H1 (cell line): ENCODE measurements at regions not wholly inside any gene's neighbourhood (a gene's known extent, or its start where the extent isn't known, plus 50 kb on each side); places are given as distances from the start of the nearest gene placed in this dataset.

Source experiments
- CTCF ChIA-PET: fragments of 300-600 bp; sonication (Branson Sonifier 250); formaldehyde crosslinking; loops from one replicate; lab custom pipeline; 2021; ENCODE audit not compliant: partially characterized antibody; lab: Charles Lee
- POLR2A ChIA-PET: fragments of 300-600 bp; sonication (Branson Sonifier 250); formaldehyde crosslinking; loops from one replicate; lab custom pipeline; 2021; ENCODE audit warnings: inconsistent platforms; ENCODE audit not compliant: partially characterized antibody; lab: Charles Lee
- DNase-seq, 2 experiments: peaks; one replicate each; pipeline versions ENCODE4 v3.0.0 to v3.0.0-alpha.2; 2010 to 2022; ENCODE audit warnings: low spot score in 2 of 2, low read depth in 1 of 2, mixed read lengths in 1 of 2
- FAIRE-seq: peaks from 2 replicates; lab custom pipeline; 2011; peaks lifted over from hg19 to GRCh38; lab: Jason Lieb, UNC
- H2AFZ ChIP-seq: 2 replicates; pipeline ENCODE4 v1.8.1; 2012; ENCODE audit warnings: low read length, inconsistent platforms
- H2AK5ac ChIP-seq: 2 replicates; pipeline ENCODE4 v1.6.1; 2013; ENCODE audit warnings: low read depth, low read length
- H2BK120ac ChIP-seq: replicated peaks from 2 replicates; pipeline ENCODE3; 2013; ENCODE audit warnings: low read depth, low read length, inconsistent platforms
- H2BK12ac ChIP-seq: 2 replicates; pipeline ENCODE4 v1.6.1; 2013; ENCODE audit warnings: low read depth, low read length
- H2BK15ac ChIP-seq: 2 replicates; pipeline ENCODE4 v1.6.1; 2013; ENCODE audit warnings: low read length
- H2BK20ac ChIP-seq: 2 replicates; pipeline ENCODE4 v1.6.1; 2013; ENCODE audit warnings: low read length
- H2BK5ac ChIP-seq: 2 replicates; pipeline ENCODE4 v1.6.1; 2013; ENCODE audit warnings: low read depth, low read length
- H3K14ac ChIP-seq: 2 replicates; pipeline ENCODE4 v1.6.1; 2013; ENCODE audit warnings: inconsistent platforms; ENCODE audit not compliant: insufficient read length
- H3K18ac ChIP-seq: 2 replicates; pipeline ENCODE4 v1.6.1; 2013; ENCODE audit warnings: low read length; ENCODE audit errors: extremely low read depth
- H3K23ac ChIP-seq: 2 replicates; pipeline ENCODE4 v1.6.1; 2013; ENCODE audit warnings: inconsistent platforms; ENCODE audit not compliant: insufficient read length
- H3K23me2 ChIP-seq: 2 replicates; pipeline ENCODE4 v1.6.1; 2013; ENCODE audit warnings: low read depth, low read length
- H3K27ac ChIP-seq: 2 replicates; pipeline ENCODE4 v1.6.1; 2011; ENCODE audit warnings: low read depth, low read length, inconsistent platforms
- H3K27me3 ChIP-seq, 4 experiments: replicated peaks in 1 of 4; 1 replicate in 1 of 4; 2 replicates in 3 of 4; pipeline versions ENCODE4 v1.6.1 to v1.8.1; 2011 to 2013; ENCODE audit warnings: low read length in 3 of 4, mild to moderate bottlenecking in 3 of 4, inconsistent platforms in 2 of 4, mixed read lengths in 2 of 4, moderate library complexity in 1 of 4; ENCODE audit not compliant: control insufficient read depth in 3 of 4, insufficient read depth in 3 of 4; ENCODE audit errors: extremely low read depth in 1 of 4
- H3K36me3 ChIP-seq, 4 experiments: 2 replicates each; pipeline versions ENCODE4 v1.6.1 to v1.8.1; 2011 to 2013; ENCODE audit warnings: mild to moderate bottlenecking in 4 of 4, low read length in 3 of 4, moderate library complexity in 2 of 4, control low read depth in 1 of 4, inconsistent platforms in 1 of 4; ENCODE audit not compliant: insufficient read depth in 4 of 4, control insufficient read depth in 2 of 4
- H3K4ac ChIP-seq: replicated peaks from 2 replicates; pipeline ENCODE3; 2013; ENCODE audit warnings: low read length, low read depth, mixed read lengths, inconsistent platforms; ENCODE audit not compliant: insufficient read length
- H3K4me1 ChIP-seq, 4 experiments: replicated peaks in 1 of 4; 1 replicate in 1 of 4; 2 replicates in 3 of 4; pipeline versions ENCODE4 v1.6.1 to v1.8.1; 2011 to 2013; ENCODE audit warnings: low read length in 3 of 4, inconsistent platforms in 2 of 4, mixed read lengths in 1 of 4; ENCODE audit not compliant: insufficient read depth in 4 of 4, control insufficient read depth in 3 of 4
- H3K4me2 ChIP-seq, 2 experiments: 2 replicates each; pipeline versions ENCODE4 v1.6.1 to v1.8.1; 2011 to 2013; ENCODE audit warnings: low read depth in 2 of 2, low read length in 2 of 2, control low read depth in 1 of 2, inconsistent platforms in 1 of 2, mild to moderate bottlenecking in 1 of 2; ENCODE audit not compliant: insufficient read depth in 1 of 2
- H3K4me3 ChIP-seq, 4 experiments: fragments of 200-600, 300-600 bp in 1 of 4; sonication (generic), shearing (Covaris generic), sonication (Bioruptor Twin) in 1 of 4; 2 replicates each; pipeline versions ENCODE4 v1.5.1 to v1.8.1; 2011 to 2016; ENCODE audit warnings: low read length in 4 of 4, low read depth in 3 of 4, control low read depth in 2 of 4, inconsistent platforms in 2 of 4, mild to moderate bottlenecking in 2 of 4, mixed read lengths in 1 of 4, moderate library complexity in 1 of 4; ENCODE audit not compliant: insufficient read depth in 2 of 4; ENCODE audit errors: extremely low read depth in 1 of 4
- H3K56ac ChIP-seq: replicated peaks from 2 replicates; pipeline ENCODE3; 2013; ENCODE audit warnings: low read depth, mild to moderate bottlenecking, mixed read lengths, low read length, inconsistent platforms; ENCODE audit not compliant: insufficient read length
- H3K79me1 ChIP-seq: 2 replicates; pipeline ENCODE4 v1.6.1; 2013; ENCODE audit warnings: low read depth, low read length, control low read depth
- H3K79me2 ChIP-seq, 2 experiments: 2 replicates each; pipeline versions ENCODE4 v1.6.1 to v1.8.1; 2012 to 2013; ENCODE audit warnings: low read length in 2 of 2, mild to moderate bottlenecking in 2 of 2, inconsistent platforms in 1 of 2; ENCODE audit not compliant: insufficient read depth in 2 of 2, control insufficient read depth in 1 of 2
- H3K9ac ChIP-seq, 4 experiments: replicated peaks in 1 of 4; 1 replicate in 1 of 4; 2 replicates in 3 of 4; pipeline versions ENCODE4 v1.6.1 to v1.8.1; 2011 to 2013; ENCODE audit warnings: low read depth in 3 of 4, low read length in 3 of 4, control low read depth in 2 of 4, mild to moderate bottlenecking in 2 of 4, moderate library complexity in 2 of 4, inconsistent platforms in 1 of 4; ENCODE audit errors: extremely low read depth in 1 of 4
- H3K9me3 ChIP-seq, 2 experiments: 2 replicates each; pipeline versions ENCODE4 v1.6.1 to v1.8.1; 2012 to 2013; ENCODE audit warnings: mild to moderate bottlenecking in 2 of 2, moderate library complexity in 2 of 2, control low read depth in 1 of 2, inconsistent platforms in 1 of 2, low read depth in 1 of 2, low read length in 1 of 2, mixed read lengths in 1 of 2; ENCODE audit not compliant: insufficient read depth in 2 of 2
- H4K20me1 ChIP-seq, 2 experiments: replicated peaks in 1 of 2; 2 replicates each; pipeline versions ENCODE3 to v1.8.1; 2011 to 2013; ENCODE audit warnings: inconsistent platforms in 2 of 2, low read length in 2 of 2, mild to moderate bottlenecking in 1 of 2; ENCODE audit not compliant: insufficient read depth in 2 of 2, control insufficient read depth in 1 of 2
- H4K5ac ChIP-seq: 2 replicates; pipeline ENCODE4 v1.6.1; 2013; ENCODE audit warnings: low read length, low read depth, mixed read lengths, inconsistent platforms; ENCODE audit not compliant: insufficient read length
- H4K8ac ChIP-seq: 2 replicates; pipeline ENCODE4 v1.8.0; 2013; ENCODE audit warnings: mild to moderate bottlenecking, moderate library complexity, low read length, inconsistent platforms; ENCODE audit not compliant: insufficient read depth; ENCODE audit errors: extremely low read depth
- H4K91ac ChIP-seq: replicated peaks from 2 replicates; pipeline ENCODE3; 2013; ENCODE audit warnings: low read length, mixed read lengths, inconsistent platforms; ENCODE audit not compliant: insufficient read length
- ATF2 ChIP-seq: IDR thresholded peaks from 2 replicates; pipeline ENCODE4 v1.6.1; 2012; ENCODE audit warnings: low read length, inconsistent platforms
- CHD2 ChIP-seq: IDR thresholded peaks from 2 replicates; pipeline ENCODE4 v1.6.1; 2012; ENCODE audit warnings: low read length, improper control_type of control experiment
- FOSL1 ChIP-seq: IDR thresholded peaks from 2 replicates; pipeline ENCODE4 v1.6.1; 2011; ENCODE audit warnings: mild to moderate bottlenecking, low read depth, low read length, moderate library complexity; ENCODE audit not compliant: insufficient read depth
- GABPA ChIP-seq: IDR thresholded peaks from 2 replicates; pipeline ENCODE4 v1.6.1; 2011; ENCODE audit warnings: mild to moderate bottlenecking, low read length, moderate library complexity, borderline replicate concordance; ENCODE audit not compliant: insufficient read depth
- JUND ChIP-seq: IDR thresholded peaks from 2 replicates; pipeline ENCODE4 v1.6.1; 2011; ENCODE audit warnings: mild to moderate bottlenecking, improper control_type of control experiment, low read length
- SIRT6 ChIP-seq: IDR thresholded peaks from one replicate; pipeline ENCODE4 v1.7.1; 2012; ENCODE audit warnings: low read length, inconsistent platforms
- SRF ChIP-seq: IDR thresholded peaks from 2 replicates; pipeline ENCODE4 v1.6.1; 2011; ENCODE audit warnings: mild to moderate bottlenecking, low read depth, low read length, moderate library complexity
- SUZ12 ChIP-seq: fragments of 200-600 bp; sonication (generic); IDR thresholded peaks from 2 replicates; pipeline ENCODE4 v1.6.1; 2012; ENCODE audit warnings: mild to moderate bottlenecking, inconsistent platforms, low read length, moderate library complexity, mixed read lengths
- TAF1 ChIP-seq: IDR thresholded peaks from 2 replicates; pipeline ENCODE4 v1.6.1; 2011; ENCODE audit warnings: mild to moderate bottlenecking, low read depth, low read length
- TAF7 ChIP-seq: optimal IDR thresholded peaks from 2 replicates; pipeline ENCODE3; 2011; ENCODE audit warnings: low read depth, mild to moderate bottlenecking, inconsistent platforms, low read length, moderate library complexity, borderline replicate concordance
- USF2 ChIP-seq: IDR thresholded peaks from 2 replicates; pipeline ENCODE4 v1.6.1; 2011; ENCODE audit warnings: low read length, improper control_type of control experiment
- WGBS, 2 experiments: shearing (Covaris generic) in 1 of 2; methylation state at CpG; one replicate each; pipeline versions ENCODE4 v1.1.6 to v1.1.7; 2013 to 2015; ENCODE audit warnings: low lambda C conversion rate in 2 of 2, mixed read lengths in 2 of 2, inconsistent platforms in 1 of 2, low coverage in 1 of 2, missing lambda C conversion rate in 1 of 2; ENCODE audit not compliant: insufficient replicate concordance in 2 of 2, insufficient coverage in 1 of 2, insufficient read length in 1 of 2; ENCODE audit errors: extremely low coverage in 1 of 2, missing lambda C conversion rate in 1 of 2; 5-methylcytosine and 5-hydroxymethylcytosine counted together

GRCh38 chr3:164408326-164408725 is 670.0 kb downstream of the SI start:
- no peak overlapping the region for H3K9ac ChIP-seq
- H3K23me2 ChIP-seq = no peaks in the 10 kb centered on the region
- H3K27ac ChIP-seq = no peak overlapping the region
- no peak overlapping the region for H2BK120ac ChIP-seq
- TF ChIP-seq ATF2 (no peak), TAF1 (no peak), GABPA (no peak), SUZ12 (no peak), USF2 (no peak), SRF (no peak), TAF7 (no peak), JUND (no peak), FOSL1 (no peak), SIRT6 (no peak), CHD2 (no peak)
- no peaks in the 10 kb centered on the region for H3K4me1 ChIP-seq
- no peak overlapping the region for H2AFZ ChIP-seq
- no peak overlapping the region for H4K91ac ChIP-seq
- H3K79me2 ChIP-seq = no peaks in the 10 kb centered on the region
- no peak overlapping the region for H2BK12ac ChIP-seq
- WGBS, 2 experiments = 86 to 100% methylated on average over 1 of the region's 1 CpG
- H3K36me3 ChIP-seq = no peaks in the 10 kb centered on the region
- no peak overlapping the region for H2BK20ac ChIP-seq
- CTCF ChIA-PET = no interaction called here
- H2BK15ac ChIP-seq = no peak overlapping the region
- FAIRE-seq = no peak
- no peak overlapping the region for H2AK5ac ChIP-seq
- no peaks in the 10 kb centered on the region for H4K20me1 ChIP-seq
- no peak overlapping the region for H3K56ac ChIP-seq
- no peak overlapping the region for H3K4ac ChIP-seq
- H3K79me1 ChIP-seq = no peaks in the 10 kb centered on the region
- DNase-seq = no peak
- no peaks in the 10 kb centered on the region for H3K9me3 ChIP-seq
- H3K27me3 ChIP-seq = no peaks in the 10 kb centered on the region
- no peak overlapping the region for H4K5ac ChIP-seq
- H4K8ac ChIP-seq = no peak overlapping the region
- H3K4me2 ChIP-seq = no peak overlapping the region
- H3K23ac ChIP-seq = no peak overlapping the region
- no peak overlapping the region for H3K4me3 ChIP-seq
- no peak overlapping the region for H3K18ac ChIP-seq
- H3K14ac ChIP-seq = no peak overlapping the region
- POLR2A ChIA-PET = no interaction called here
- no peak overlapping the region for H2BK5ac ChIP-seq
